NCI-H774 (cell line): ENCODE measurements at regions not wholly inside any gene's neighbourhood (a gene's known extent, or its start where the extent isn't known, plus 50 kb on each side); places are given as distances from the start of the nearest gene placed in this dataset.
"Not testable (repeated sequence)": the region's sequence is repeated elsewhere in the genome, so short reads cannot be mapped to it uniquely, and the experiment has no call there.

Source experiments
- DNase-seq: peaks from one replicate; lab custom pipeline; 2025; lab: John Stamatoyannopoulos, UW

GRCh38 chr3:75242012-75242735, 422.0 kb upstream of the FRG2C start:
- DNase-seq, result no peak

GRCh38 chr3:75248974-75249373, 415.2 kb upstream of the FRG2C start:
- no peak for DNase-seq

- DNase-seq, result no peak
Measured at GRCh38 chr3:75254685-75255084, 409.4 kb upstream of the FRG2C start.

GRCh38 chr3:75258825-75259683, 405.1 kb upstream of the FRG2C start:
- not testable (repeated sequence) for DNase-seq

GRCh38 chr3:75260975-75261374, 403.2 kb upstream of the FRG2C start:
- not testable (repeated sequence) for DNase-seq

GRCh38 chr3:75262661-75263060, 401.5 kb upstream of the FRG2C start:
- no peak for DNase-seq

GRCh38 chr3:75265897-75266296, 398.2 kb upstream of the FRG2C start:
- DNase-seq, result no peak

- not testable (repeated sequence) for DNase-seq
Measured at GRCh38 chr3:75268576-75268975, 395.6 kb upstream of the FRG2C start.

- DNase-seq, result not testable (repeated sequence)
Measured at GRCh38 chr3:75272237-75272636, 391.9 kb upstream of the FRG2C start.

- no peak for DNase-seq
Measured at GRCh38 chr3:75272691-75273090, 391.4 kb upstream of the FRG2C start.

- not testable (repeated sequence) for DNase-seq
Measured at GRCh38 chr3:75285531-75286148, 378.5 kb upstream of the FRG2C start.

GRCh38 chr3:75288972-75289574, 375.1 kb upstream of the FRG2C start:
- not testable (repeated sequence) for DNase-seq

GRCh38 chr3:75294124-75294523, 370.0 kb upstream of the FRG2C start:
- no peak for DNase-seq

GRCh38 chr3:75295013-75295412, 369.1 kb upstream of the FRG2C start:
- no peak for DNase-seq

GRCh38 chr3:75296858-75297257, 367.3 kb upstream of the FRG2C start:
- DNase-seq, result no peak

- DNase-seq, result no peak
Measured at GRCh38 chr3:75300606-75301005, 363.5 kb upstream of the FRG2C start.

GRCh38 chr3:75301050-75301449, 363.1 kb upstream of the FRG2C start:
- DNase-seq, result not testable (repeated sequence)

GRCh38 chr3:75303741-75304140, 360.4 kb upstream of the FRG2C start:
- no peak for DNase-seq

- no peak for DNase-seq
Measured at GRCh38 chr3:75305901-75306300, 358.2 kb upstream of the FRG2C start.

- not testable (repeated sequence) for DNase-seq
Measured at GRCh38 chr3:75311306-75311705, 352.8 kb upstream of the FRG2C start.

GRCh38 chr3:75312469-75312868, 351.7 kb upstream of the FRG2C start:
- not testable (repeated sequence) for DNase-seq

GRCh38 chr3:75319776-75320175, 344.4 kb upstream of the FRG2C start:
- not testable (repeated sequence) for DNase-seq
